GM19193 (cell line): ENCODE measurements at regions not wholly inside any gene's neighbourhood (a gene's known extent, or its start where the extent isn't known, plus 50 kb on each side); places are given as distances from the start of the nearest gene placed in this dataset.
A peak's percentile ranks its signal among the peaks of the same experiment; 100 is the strongest.

ENCODE experiments used
- POLR2A ChIP-seq: IDR thresholded peaks from 4 replicates; pipeline ENCODE4 v1.6.1; 2011; ENCODE audit not compliant: insufficient read depth, insufficient read length; ENCODE audit errors: extremely low read depth

- TF ChIP-seq POLR2A = no peak
Measured at GRCh38 chr2:64762301-64762997, 108.7 kb upstream of the SERTAD2 start.

GRCh38 chr2:64763126-64763525, 109.4 kb upstream of the SERTAD2 start:
- TF ChIP-seq POLR2A = no peak

GRCh38 chr2:64765160-64765805, 111.6 kb upstream of the SERTAD2 start:
- no peak for TF ChIP-seq POLR2A

- TF ChIP-seq POLR2A = no peak
Measured at GRCh38 chr2:64766841-64767669, 113.3 kb upstream of the SERTAD2 start.

- peak; percentile 82 for TF ChIP-seq POLR2A
Measured at GRCh38 chr2:64767670-64768468, 114.2 kb upstream of the SERTAD2 start.

- TF ChIP-seq POLR2A = no peak
Measured at GRCh38 chr2:64768491-64769005, 114.8 kb upstream of the SERTAD2 start.

- no peak for TF ChIP-seq POLR2A
Measured at GRCh38 chr2:64769392-64770044, 115.8 kb upstream of the SERTAD2 start.

GRCh38 chr2:64770137-64770780, 116.5 kb upstream of the SERTAD2 start:
- TF ChIP-seq POLR2A = no peak

GRCh38 chr2:64770781-64771334, 117.1 kb upstream of the SERTAD2 start:
- TF ChIP-seq POLR2A = no peak

GRCh38 chr2:64771737-64772136, 118.0 kb upstream of the SERTAD2 start:
- no peak for TF ChIP-seq POLR2A

- TF ChIP-seq POLR2A = no peak
Measured at GRCh38 chr2:64773461-64774118, 119.9 kb upstream of the SERTAD2 start.

GRCh38 chr2:64777841-64778240, 124.1 kb upstream of the SERTAD2 start:
- no peak for TF ChIP-seq POLR2A
